ENCODE measurements at regions not wholly inside any gene's neighbourhood (a gene's known extent, or its start where the extent isn't known, plus 50 kb on each side); places are given as distances from the start of the nearest gene placed in this dataset.

- Histone ChIP-seq H3K9me3 (ENCODE audit: low read length) (no peaks in the 10 kb centered on the region), H3K4me3 (replicated peaks in 1 of 3; ENCODE audit: insufficient read depth in 1 of 3, low read depth in 2 of 3, low read length in 3 of 3) (no peak overlapping the region), H3K9ac (ENCODE audit: insufficient read depth, low read depth, low read length) (no peak overlapping the region), H3K4me2 (ENCODE audit: low read depth, low read length) (peak overlapping the region; percentile 33; the same call in 1 of the 2 replicates), H3K4me1 (ENCODE audit: insufficient read depth, low read length) (no peaks in the 10 kb centered on the region), H3K27me3 (ENCODE audit: control insufficient read depth in 1 of 2, insufficient read depth in 2 of 2, low read length in 2 of 2) (peaks cover 0 to 2% of the 10 kb centered on the region in 2 experiments; a peak in 1 of 5 replicates), H4K20me1 (ENCODE audit: insufficient read depth, low read length) (no peaks in the 10 kb centered on the region), H3K27ac (ENCODE audit: extremely low read length, insufficient read depth, low read length) (no peak overlapping the region), H3K36me3 (replicated peaks in 1 of 2; ENCODE audit: control insufficient read depth in 1 of 2, insufficient read depth in 2 of 2, low read length in 2 of 2) (no peaks in the 10 kb centered on the region), H2AFZ (ENCODE audit: low read length) (no peak overlapping the region), H3K79me2 (ENCODE audit: insufficient read depth, low read length) (no peaks in the 10 kb centered on the region)
- peak; percentile 79 for TF ChIP-seq STAG1 (CRISPR knock-in tag; IDR thresholded peaks at IDR 0.05)
- TF ChIP-seq, protein P1, sequence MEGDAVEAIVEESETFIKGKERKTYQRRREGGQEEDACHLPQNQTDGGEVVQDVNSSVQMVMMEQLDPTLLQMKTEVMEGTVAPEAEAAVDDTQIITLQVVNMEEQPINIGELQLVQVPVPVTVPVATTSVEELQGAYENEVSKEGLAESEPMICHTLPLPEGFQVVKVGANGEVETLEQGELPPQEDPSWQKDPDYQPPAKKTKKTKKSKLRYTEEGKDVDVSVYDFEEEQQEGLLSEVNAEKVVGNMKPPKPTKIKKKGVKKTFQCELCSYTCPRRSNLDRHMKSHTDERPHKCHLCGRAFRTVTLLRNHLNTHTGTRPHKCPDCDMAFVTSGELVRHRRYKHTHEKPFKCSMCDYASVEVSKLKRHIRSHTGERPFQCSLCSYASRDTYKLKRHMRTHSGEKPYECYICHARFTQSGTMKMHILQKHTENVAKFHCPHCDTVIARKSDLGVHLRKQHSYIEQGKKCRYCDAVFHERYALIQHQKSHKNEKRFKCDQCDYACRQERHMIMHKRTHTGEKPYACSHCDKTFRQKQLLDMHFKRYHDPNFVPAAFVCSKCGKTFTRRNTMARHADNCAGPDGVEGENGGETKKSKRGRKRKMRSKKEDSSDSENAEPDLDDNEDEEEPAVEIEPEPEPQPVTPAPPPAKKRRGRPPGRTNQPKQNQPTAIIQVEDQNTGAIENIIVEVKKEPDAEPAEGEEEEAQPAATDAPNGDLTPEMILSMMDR (CRISPR knock-in tag; IDR thresholded peaks at IDR 0.05): peak; percentile 64
- peak; percentile 51 for TF ChIP-seq SMC3 (IDR thresholded peaks at IDR 0.05; ENCODE audit: low read length)
- no peak for TF ChIP-seq ZNF567 (CRISPR knock-in tag; IDR thresholded peaks at IDR 0.05; ENCODE audit: borderline replicate concordance)
- peak; percentile 68; the same call in 1 of the 2 replicates for TF ChIP-seq ARID3A (IDR thresholded peaks at IDR 0.05; ENCODE audit: low read depth, low read length)
- TF ChIP-seq RAD21 (CRISPR knock-in tag; IDR thresholded peaks at IDR 0.05): peak; percentile 38; the same call in 1 of the 2 replicates
- CTCF ChIA-PET (ENCODE audit: low intra/inter-chr PET ratio, low total read pairs): interaction anchor here (1.2 to 1.6 kb wide), 3 partner anchors 127 to 1299 kb away, joined by 3 to 8 read pairs (median 8); no protein-coding TSS in a partner anchor
- no TSS peak for BruUV-seq (replicated peaks)
- 0% methylated on average over 6 of the region's 6 CpGs for WGBS (ENCODE audit: low lambda C conversion rate)
- intact Hi-C loops (cut with micrococcal nuclease; ENCODE audit: unreplicated experiment): loop anchor here (1.0 to 10.0 kb wide), 3 partner anchors 129 to 735 kb away; no protein-coding TSS in a partner anchor
- DNase-seq (ENCODE audit: low spot score) (peak; percentile 49), ATAC-seq (peak; percentile 82), FAIRE-seq (peak; percentile 52)
- in situ Hi-C loops (cut with HindIII; ENCODE audit: extremely low pct_ligation_motif_present, low pct_unique_long_range_greater_than_20kb): loop anchor here (25.0 kb wide), 2 partner anchors 301 to 726 kb away; no protein-coding TSS in a partner anchor
- POLR2A ChIA-PET: no interaction called here
These were observed 78.0 kb upstream of the SLC25A36 start for GRCh38 chr3:140863580-140864009.
